GM23338 (cell line): ENCODE measurements at regions not wholly inside any gene's neighbourhood (a gene's known extent, or its start where the extent isn't known, plus 50 kb on each side); places are given as distances from the start of the nearest gene placed in this dataset.

Experiments used
- ATAC-seq: fragments of 200-7000 bp; cut with Tn5 transposase; 3 replicates; pipeline ENCODE4 v1.9.1; 2020
- DNase-seq: peaks from one replicate; pipeline ENCODE4 v3.0.0-alpha.2; 2015; ENCODE audit warnings: low spot score
- H2AFZ ChIP-seq: fragments of 200-600 bp; sonication (generic); 2 replicates; pipeline ENCODE4 v1.8.0; 2016; ENCODE audit warnings: antibody characterized with exemption, mild to moderate bottlenecking, moderate library complexity
- H3F3A ChIP-seq: fragments of 200-600 bp; sonication (generic); replicated peaks from 2 replicates; pipeline ENCODE4 v1.8.0; 2017; ENCODE audit warnings: antibody characterized with exemption, mixed run types, low read depth
- H3K27ac ChIP-seq: fragments of 200-600 bp; sonication (generic); 2 replicates; pipeline ENCODE4 v1.6.1; 2016; ENCODE audit warnings: low read depth
- H3K27me3 ChIP-seq: fragments of 200-600 bp; sonication (generic); 2 replicates; pipeline ENCODE4 v1.8.0; 2016; ENCODE audit warnings: mild to moderate bottlenecking, mixed run types, moderate library complexity; ENCODE audit not compliant: insufficient read depth
- H3K36me3 ChIP-seq: fragments of 200-600 bp; sonication (generic); 2 replicates; pipeline ENCODE4 v1.8.0; 2016; ENCODE audit warnings: mild to moderate bottlenecking; ENCODE audit not compliant: insufficient read depth
- H3K4me1 ChIP-seq: fragments of 200-600 bp; sonication (generic); 2 replicates; pipeline ENCODE4 v1.8.0; 2016; ENCODE audit warnings: mild to moderate bottlenecking, moderate library complexity; ENCODE audit not compliant: insufficient read depth
- H3K4me2 ChIP-seq: fragments of 200-600 bp; sonication (generic); 2 replicates; pipeline ENCODE4 v1.7.1; 2017; ENCODE audit warnings: mixed run types
- H3K4me3 ChIP-seq: fragments of 200-600 bp; sonication (generic); 2 replicates; pipeline ENCODE4 v1.6.1; 2016; ENCODE audit warnings: mixed run types
- H3K79me2 ChIP-seq: fragments of 200-600 bp; sonication (generic); replicated peaks from 2 replicates; pipeline ENCODE4 v1.8.0; 2017; ENCODE audit warnings: mild to moderate bottlenecking; ENCODE audit not compliant: insufficient read depth
- H3K9me2 ChIP-seq: fragments of 200-600 bp; sonication (generic); 2 replicates; pipeline ENCODE4 v1.8.0; 2017; ENCODE audit not compliant: insufficient read depth
- H4K20me1 ChIP-seq: fragments of 200-600 bp; sonication (generic); replicated peaks from 2 replicates; pipeline ENCODE4 v1.8.0; 2017; ENCODE audit warnings: mild to moderate bottlenecking; ENCODE audit not compliant: insufficient read depth
- H3K27ac Mint-ChIP-seq: 2 replicates; pipeline ENCODE4 v1.8.0; 2020; ENCODE audit warnings: inconsistent platforms, mild to moderate bottlenecking, moderate library complexity, mixed read lengths
- H3K27me3 Mint-ChIP-seq: 3 replicates; pipeline ENCODE4 v1.8.0; 2022; ENCODE audit warnings: low read depth, mild to moderate bottlenecking, moderate library complexity, mixed read lengths, inconsistent platforms; ENCODE audit not compliant: insufficient read depth, poor library complexity
- H3K36me3 Mint-ChIP-seq: 3 replicates; pipeline ENCODE4 v1.8.0; 2021; ENCODE audit warnings: low read depth, mild to moderate bottlenecking, inconsistent platforms, moderate library complexity, mixed read lengths
- H3K4me1 Mint-ChIP-seq: 3 replicates; pipeline ENCODE4 v1.8.0; 2020; ENCODE audit warnings: mild to moderate bottlenecking, inconsistent platforms, mixed read lengths
- H3K4me3 Mint-ChIP-seq: 3 replicates; pipeline ENCODE4 v1.8.0; 2021; ENCODE audit warnings: moderate library complexity, mild to moderate bottlenecking, inconsistent platforms, mixed read lengths
- H3K9me3 Mint-ChIP-seq: 3 replicates; pipeline ENCODE4 v1.8.0; 2020; ENCODE audit warnings: moderate library complexity, mild to moderate bottlenecking, inconsistent platforms, mixed read lengths
- CREB1 ChIP-seq: fragments of 250-450 bp; sonication (Bioruptor Pico); IDR thresholded peaks from 2 replicates; pipeline ENCODE4 v1.5.0; 2020; ENCODE audit warnings: low read depth, mild to moderate bottlenecking, moderate library complexity
- CTCF ChIP-seq, 2 experiments: fragments of 200-600 bp in 1 of 2; sonication (generic) in 1 of 2; conservative IDR thresholded peaks; 2 replicates each; pipeline versions ENCODE4 v1.5.1 to v1.6.1; 2016 to 2017; ENCODE audit warnings: antibody characterized with exemption in 2 of 2, low read depth in 2 of 2, mild to moderate bottlenecking in 2 of 2, moderate library complexity in 1 of 2
- ETS1 ChIP-seq: IDR thresholded peaks from 2 replicates; pipeline ENCODE4 v1.6.1; 2016; ENCODE audit warnings: antibody characterized with exemption
- EZH2 ChIP-seq: fragments of 200-600 bp; sonication (generic); IDR thresholded peaks from one replicate; pipeline ENCODE4 v1.8.0; 2017; ENCODE audit warnings: antibody characterized with exemption, mild to moderate bottlenecking, low read depth; ENCODE audit not compliant: unreplicated experiment
- EZH2phosphoT487 ChIP-seq: fragments of 200-600 bp; sonication (generic); IDR thresholded peaks from one replicate; pipeline ENCODE4 v1.8.1; 2018; ENCODE audit warnings: antibody characterized with exemption; ENCODE audit not compliant: unreplicated experiment
- JUNB ChIP-seq: IDR thresholded peaks from one replicate; pipeline ENCODE4 v1.6.1; 2016; ENCODE audit warnings: antibody characterized with exemption; ENCODE audit not compliant: unreplicated experiment
- NANOG ChIP-seq: IDR thresholded peaks from 2 replicates; pipeline ENCODE4 v1.6.1; 2016; ENCODE audit warnings: antibody characterized with exemption, borderline replicate concordance
- POLR2AphosphoS5 ChIP-seq: IDR thresholded peaks from 2 replicates; pipeline ENCODE4 v1.6.1; 2016; ENCODE audit warnings: antibody characterized with exemption, low read depth
- REST ChIP-seq: IDR thresholded peaks from one replicate; pipeline ENCODE4 v1.6.1; 2018; ENCODE audit warnings: antibody characterized with exemption; ENCODE audit not compliant: unreplicated experiment
- STAT1 ChIP-seq: IDR thresholded peaks from one replicate; pipeline ENCODE4 v1.6.1; 2016; ENCODE audit warnings: antibody characterized with exemption; ENCODE audit not compliant: unreplicated experiment
- ZNF114 ChIP-seq: fragments of 250-450 bp; sonication (Bioruptor Pico); IDR thresholded peaks from 2 replicates; pipeline ENCODE4 v1.5.0; 2020; ENCODE audit warnings: mild to moderate bottlenecking, moderate library complexity
- ZNF331 ChIP-seq: fragments of 250-450 bp; sonication (Bioruptor Pico); IDR thresholded peaks from 2 replicates; pipeline ENCODE4 v1.5.0; 2020; ENCODE audit warnings: low read depth, mild to moderate bottlenecking, moderate library complexity
- ZNF462 ChIP-seq: fragments of 250-450 bp; sonication (Bioruptor Pico); IDR thresholded peaks from 2 replicates; pipeline ENCODE4 v1.5.0; 2020; ENCODE audit warnings: mild to moderate bottlenecking, moderate library complexity

GRCh38 chr5:114999176-114999575 lies 170.5 kb downstream of the TRIM36 start:
- no peaks in the 10 kb centered on the region for H3K79me2 ChIP-seq
- no peak overlapping the region for H3K27ac Mint-ChIP-seq
- H3K9me3 Mint-ChIP-seq = peaks cover 4% of the 10 kb centered on the region; the same call in 1 of the 3 replicates
- no peaks in the 10 kb centered on the region for H3K36me3 Mint-ChIP-seq
- no peaks in the 10 kb centered on the region for H4K20me1 ChIP-seq
- no peak overlapping the region for H2AFZ ChIP-seq
- H3K36me3 ChIP-seq = no peaks in the 10 kb centered on the region
- H3K4me3 Mint-ChIP-seq = no peak overlapping the region
- no peak overlapping the region for H3K4me2 ChIP-seq
- no peak overlapping the region for H3K27ac ChIP-seq
- DNase-seq (no peak), ATAC-seq (no peak)
- H3K27me3 Mint-ChIP-seq = no peaks in the 10 kb centered on the region
- H3K9me2 ChIP-seq = no peaks in the 10 kb centered on the region; the same call in 1 of the 2 replicates
- H3K4me3 ChIP-seq = no peak overlapping the region
- no peak for TF ChIP-seq CREB1
- TF ChIP-seq CTCF (conservative IDR thresholded peaks at IDR 0.05; ENCODE audit: low read depth in 2 of 2) = no peak
- TF ChIP-seq POLR2AphosphoS5 = no peak
- TF ChIP-seq ZNF462 = no peak
- no peak for TF ChIP-seq ZNF114 (CRISPR knock-in tag)
- TF ChIP-seq ZNF331 (CRISPR knock-in tag) = no peak
- TF ChIP-seq ETS1 = no peak
- no peak for TF ChIP-seq REST
- no peak for TF ChIP-seq STAT1
- no peak for TF ChIP-seq NANOG
- no peak for TF ChIP-seq EZH2
- no peak for TF ChIP-seq EZH2phosphoT487
- no peak for TF ChIP-seq JUNB
- H3K4me1 Mint-ChIP-seq = no peaks in the 10 kb centered on the region
- H3K27me3 ChIP-seq = no peaks in the 10 kb centered on the region
- no peaks in the 10 kb centered on the region for H3K4me1 ChIP-seq
- no peaks in the 10 kb centered on the region for H3F3A ChIP-seq
